ENCODE measurements at regions not wholly inside any gene's neighbourhood (a gene's known extent, or its start where the extent isn't known, plus 50 kb on each side); places are given as distances from the start of the nearest gene placed in this dataset.
"Not testable (repeated sequence)": the region's sequence is repeated elsewhere in the genome, so short reads cannot be mapped to it uniquely, and the experiment has no call there.

DNA sequence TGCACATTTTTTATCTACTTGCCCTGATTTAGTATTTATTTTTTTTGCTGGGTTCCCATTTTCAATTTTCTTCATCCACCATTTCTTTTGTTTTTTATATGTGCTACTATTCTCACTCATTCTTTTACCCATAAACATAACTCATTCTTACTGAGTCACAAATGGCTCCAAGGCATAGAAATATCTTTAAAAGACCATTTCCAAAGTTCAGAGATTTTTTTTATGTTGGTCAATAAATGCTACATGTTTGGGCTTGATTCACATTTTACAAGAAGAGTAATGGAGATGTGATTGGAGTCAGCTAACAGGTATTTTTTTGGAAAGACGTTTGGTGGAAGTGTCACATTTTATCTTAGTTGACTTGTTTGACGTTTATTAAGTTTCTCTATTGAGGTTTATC is 1303.2 kb upstream of the LRRTM3 start:
- Histone ChIP-seq H3K27ac (no peak overlapping the region), H3K27me3 (no peaks in the 10 kb centered on the region), H3K36me3 (no peaks in the 10 kb centered on the region), H3K4me3 (no peak overlapping the region), H3K9me3 (no peaks in the 10 kb centered on the region), H3K4me1 (no peaks in the 10 kb centered on the region)
- TF ChIP-seq, protein P1, sequence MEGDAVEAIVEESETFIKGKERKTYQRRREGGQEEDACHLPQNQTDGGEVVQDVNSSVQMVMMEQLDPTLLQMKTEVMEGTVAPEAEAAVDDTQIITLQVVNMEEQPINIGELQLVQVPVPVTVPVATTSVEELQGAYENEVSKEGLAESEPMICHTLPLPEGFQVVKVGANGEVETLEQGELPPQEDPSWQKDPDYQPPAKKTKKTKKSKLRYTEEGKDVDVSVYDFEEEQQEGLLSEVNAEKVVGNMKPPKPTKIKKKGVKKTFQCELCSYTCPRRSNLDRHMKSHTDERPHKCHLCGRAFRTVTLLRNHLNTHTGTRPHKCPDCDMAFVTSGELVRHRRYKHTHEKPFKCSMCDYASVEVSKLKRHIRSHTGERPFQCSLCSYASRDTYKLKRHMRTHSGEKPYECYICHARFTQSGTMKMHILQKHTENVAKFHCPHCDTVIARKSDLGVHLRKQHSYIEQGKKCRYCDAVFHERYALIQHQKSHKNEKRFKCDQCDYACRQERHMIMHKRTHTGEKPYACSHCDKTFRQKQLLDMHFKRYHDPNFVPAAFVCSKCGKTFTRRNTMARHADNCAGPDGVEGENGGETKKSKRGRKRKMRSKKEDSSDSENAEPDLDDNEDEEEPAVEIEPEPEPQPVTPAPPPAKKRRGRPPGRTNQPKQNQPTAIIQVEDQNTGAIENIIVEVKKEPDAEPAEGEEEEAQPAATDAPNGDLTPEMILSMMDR (IDR thresholded peaks at IDR 0.05) = no peak
- no peak for DNase-seq (ENCODE audit: low spot score)

DNA sequence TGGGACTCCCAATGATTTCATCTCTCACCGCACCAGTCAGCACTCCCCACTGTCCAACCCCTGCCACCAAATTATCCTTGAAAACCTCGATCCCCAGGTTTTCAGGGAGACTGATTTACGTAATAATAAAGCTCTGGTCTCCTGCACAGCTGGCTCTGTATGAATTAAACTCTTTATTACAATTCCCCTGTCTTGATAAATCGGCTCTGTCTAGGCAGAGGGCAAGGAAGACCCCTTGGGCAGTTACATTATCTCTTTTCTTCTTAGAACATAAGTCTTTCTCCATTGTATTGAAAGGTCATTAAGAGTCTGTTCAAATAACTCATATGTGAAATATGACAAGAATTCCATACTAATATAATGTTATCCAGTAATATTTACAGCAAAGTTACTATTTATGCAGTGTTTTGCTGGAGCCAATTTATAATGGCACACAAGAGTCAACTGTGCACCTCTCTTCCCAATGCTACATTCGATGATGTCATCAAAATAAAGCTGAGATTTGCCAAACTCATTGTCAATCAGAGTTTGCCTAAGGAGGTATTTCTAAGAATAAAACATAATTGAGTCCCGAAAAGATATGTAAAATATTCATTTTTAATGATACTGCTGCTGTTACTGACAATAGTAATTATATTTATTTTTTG is 1297.2 kb upstream of the LRRTM3 start:
- no peak overlapping the region for H3K27ac ChIP-seq
- no peak overlapping the region for H3K4me3 ChIP-seq
- peaks cover 0 to 5% of the 10 kb centered on the region in 2 donors for H3K9me3 ChIP-seq
- TF ChIP-seq, protein P1 (IDR thresholded peaks at IDR 0.05) = no peak
- H3K36me3 ChIP-seq = no peaks in the 10 kb centered on the region
- DNase-seq (ENCODE audit: low spot score) = no peak
- no peaks in the 10 kb centered on the region for H3K27me3 ChIP-seq
- H3K4me1 ChIP-seq = no peaks in the 10 kb centered on the region

- no peaks in the 10 kb centered on the region for H3K27me3 ChIP-seq
- H3K27ac ChIP-seq = no peak overlapping the region
- peaks cover 0 to under 1% of the 10 kb centered on the region in 2 donors for H3K9me3 ChIP-seq
- no peaks in the 10 kb centered on the region for H3K4me1 ChIP-seq
- no peak for DNase-seq (ENCODE audit: low spot score)
- H3K4me3 ChIP-seq = no peak overlapping the region
- TF ChIP-seq, protein P1 (IDR thresholded peaks at IDR 0.05) = no peak
- no peaks in the 10 kb centered on the region for H3K36me3 ChIP-seq
These were observed 1265.8 kb upstream of the LRRTM3 start for GRCh38 chr10:65660006-65660405.

- H3K9me3 ChIP-seq = no peaks in the 10 kb centered on the region
- no peak overlapping the region for H3K4me3 ChIP-seq
- H3K27me3 ChIP-seq = no peaks in the 10 kb centered on the region
- TF ChIP-seq, protein P1 (IDR thresholded peaks at IDR 0.05) = no peak
- DNase-seq (ENCODE audit: low spot score) = no peak
- H3K36me3 ChIP-seq = no peaks in the 10 kb centered on the region
- no peak overlapping the region for H3K27ac ChIP-seq
- H3K4me1 ChIP-seq = no peaks in the 10 kb centered on the region
These were observed 1255.7 kb upstream of the LRRTM3 start for GRCh38 chr10:65670087-65670486.

GRCh38 chr10:65670596-65670995 is 1255.2 kb upstream of the LRRTM3 start:
- not testable (repeated sequence) for H3K27ac ChIP-seq; H3K4me3 ChIP-seq; H3K9me3 ChIP-seq; H3K36me3 ChIP-seq; H3K4me1 ChIP-seq; H3K27me3 ChIP-seq; DNase-seq (ENCODE audit: low spot score)

GRCh38 chr10:65675236-65675635 is 1250.6 kb upstream of the LRRTM3 start:
- Histone ChIP-seq H3K36me3 (no peaks in the 10 kb centered on the region), H3K9me3 (no peaks in the 10 kb centered on the region), H3K4me1 (no peaks in the 10 kb centered on the region), H3K27me3 (no peaks in the 10 kb centered on the region), H3K4me3 (no peak overlapping the region), H3K27ac (no peak overlapping the region)
- DNase-seq (ENCODE audit: low spot score) = no peak
- TF ChIP-seq, protein P1 (IDR thresholded peaks at IDR 0.05) = no peak
